Activated CD4-positive, alpha-beta T cell treated with anti-CD3 and anti-CD28 coated beads, Interleukin-10, Interleukin-2, amounts not matched to agents 100 ng/mL and 50 ng/mL, durations not matched to agents 16 hours and 8 hours (primary cell): ENCODE measurements at regions not wholly inside any gene's neighbourhood (a gene's known extent, or its start where the extent isn't known, plus 50 kb on each side); places are given as distances from the start of the nearest gene placed in this dataset.

Experiments
- DNase-seq: peaks from one replicate; pipeline ENCODE4 v3.0.0-alpha.2; 2020

DNA sequence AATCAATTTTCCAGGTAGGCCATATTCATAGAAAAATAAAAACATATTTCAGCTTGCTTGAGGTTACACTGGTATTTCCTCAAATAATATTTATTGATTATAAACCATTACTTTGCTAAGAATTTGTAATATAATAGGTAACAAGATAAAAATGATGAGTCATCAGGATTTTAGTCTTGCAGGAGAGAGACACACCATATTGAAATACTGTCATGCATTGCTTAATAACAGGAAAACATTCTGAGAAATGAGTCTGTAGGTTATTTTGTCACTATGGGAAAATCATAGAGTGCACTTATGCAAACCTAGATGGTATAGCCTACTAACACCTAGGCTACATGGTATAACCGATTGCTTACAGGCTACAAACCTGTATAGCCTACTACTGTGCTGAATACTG is 990.5 kb downstream of the OTOL1 start:
- DNase-seq, result no peak

DNA sequence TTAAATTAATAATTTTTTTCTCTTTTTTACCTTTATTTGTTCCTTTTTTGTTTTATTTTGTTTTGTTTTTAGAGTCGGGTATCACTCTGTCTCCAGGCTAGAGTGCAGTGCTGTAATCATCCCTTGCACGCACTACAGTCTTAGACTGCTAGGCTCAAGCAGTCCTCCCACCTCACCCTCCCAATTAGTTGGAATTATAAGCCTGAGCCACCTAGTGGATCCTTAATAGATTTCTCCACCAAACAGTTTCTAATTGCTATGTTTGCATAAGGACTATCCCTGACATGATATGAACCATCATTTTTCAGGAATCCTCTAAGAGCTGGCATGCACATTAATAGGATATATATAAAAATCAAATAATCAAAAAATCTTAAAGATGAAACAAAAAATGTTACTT is 993.2 kb downstream of the OTOL1 start:
- no peak for DNase-seq

DNA sequence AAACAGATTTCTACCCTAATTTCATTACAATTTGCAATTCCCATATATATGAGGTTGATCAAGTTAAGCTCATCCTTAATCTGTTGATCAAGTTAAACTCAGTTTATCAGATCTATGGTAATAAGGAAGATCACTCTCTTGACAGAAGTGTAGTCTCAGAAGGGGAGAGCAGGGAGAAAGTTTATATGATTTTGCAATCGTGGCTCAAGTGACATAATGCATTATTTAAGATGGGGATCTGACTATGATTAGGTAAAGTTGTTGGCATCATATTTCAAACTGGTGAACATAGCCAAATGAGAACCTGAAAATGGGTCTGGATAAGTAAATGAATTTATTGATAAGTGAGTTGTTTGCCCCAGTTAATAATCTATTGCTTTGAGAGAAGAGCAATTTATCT is 995.3 kb downstream of the OTOL1 start:
- DNase-seq, result no peak

DNA sequence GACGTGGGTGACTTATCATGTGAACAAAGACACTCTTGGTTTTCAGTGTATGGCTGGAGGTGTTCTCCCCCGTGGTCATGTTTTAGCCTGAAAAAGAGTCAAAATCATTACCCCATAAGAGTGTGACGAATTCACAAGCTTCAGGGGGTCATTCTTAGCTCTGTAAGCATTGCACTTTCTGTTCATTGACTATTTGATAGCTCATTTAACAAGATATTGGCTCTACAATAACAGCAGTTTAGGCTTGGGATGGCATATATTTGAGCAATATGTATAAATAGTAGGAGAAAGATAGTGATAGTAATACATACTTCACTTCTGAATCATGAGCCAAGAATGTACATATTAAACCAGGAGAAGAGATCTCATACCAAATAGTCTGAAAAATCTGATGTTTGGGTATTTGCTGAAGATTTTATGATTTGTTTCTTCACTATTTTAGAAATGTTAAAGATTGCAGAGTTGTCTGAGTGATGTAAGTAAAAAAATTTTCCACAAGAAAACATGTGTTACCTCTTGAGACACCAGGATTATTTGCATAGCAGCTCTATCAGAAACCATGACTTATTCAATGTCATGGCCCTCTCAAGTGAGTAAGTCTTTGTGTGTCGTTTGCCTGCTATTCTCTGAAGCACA is 996.0 kb downstream of the OTOL1 start:
- DNase-seq, result no peak

DNA sequence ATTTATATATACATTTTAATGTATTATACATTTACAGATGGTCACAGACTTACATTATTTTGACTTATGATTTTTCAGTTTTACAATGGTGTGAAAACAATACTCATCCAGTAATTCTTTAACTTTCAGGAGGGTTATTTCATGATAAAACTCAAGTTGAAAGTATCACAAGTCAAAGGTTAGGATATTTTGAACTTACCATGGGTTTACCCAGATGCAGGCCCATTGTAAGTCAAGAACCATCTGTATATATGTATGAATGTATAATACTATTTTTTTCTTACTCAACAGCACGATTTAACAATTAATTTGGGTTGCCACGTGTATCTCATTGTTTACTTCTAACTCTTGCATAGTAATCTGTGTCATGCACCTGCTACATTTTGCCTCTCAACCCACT is 1002.0 kb downstream of the OTOL1 start:
- DNase-seq, result no peak

DNA sequence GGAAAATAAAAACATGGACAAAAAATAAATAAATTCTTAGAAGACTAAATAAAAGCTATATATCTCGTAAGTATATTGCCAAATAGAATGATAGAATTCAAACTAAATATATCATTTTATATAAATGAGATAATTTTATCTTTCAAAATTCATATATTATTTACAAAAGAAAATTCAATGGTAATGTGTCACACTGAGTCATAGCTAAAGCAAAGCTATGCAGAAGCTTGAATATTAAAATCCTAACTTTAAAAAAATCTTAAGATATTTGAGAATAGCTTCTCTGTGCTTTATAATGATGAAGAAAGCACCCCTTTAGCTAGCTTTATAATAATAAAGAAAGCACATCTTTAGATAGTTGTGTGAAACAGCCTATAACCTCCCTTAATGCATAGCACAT is 1010.8 kb downstream of the OTOL1 start:
- no peak for DNase-seq

DNA sequence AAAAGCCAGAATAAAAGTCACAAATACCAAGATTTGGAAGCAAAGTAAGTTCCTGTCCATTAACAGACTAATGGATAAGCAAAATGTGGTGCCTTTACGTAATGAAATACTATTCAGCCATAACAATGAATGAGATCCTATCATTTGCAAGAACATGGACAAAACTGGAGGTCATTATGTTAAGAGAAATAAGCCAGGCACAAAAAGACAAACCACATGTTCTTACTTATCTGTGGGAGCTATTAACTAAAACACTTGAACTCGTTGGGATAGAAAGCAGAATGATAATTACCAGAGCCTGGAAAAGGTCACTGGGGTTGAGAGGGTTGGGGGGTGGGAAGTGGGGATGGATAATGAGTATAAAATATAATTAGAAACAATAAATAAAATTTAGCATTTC is 1015.9 kb downstream of the OTOL1 start:
- no peak for DNase-seq

DNA sequence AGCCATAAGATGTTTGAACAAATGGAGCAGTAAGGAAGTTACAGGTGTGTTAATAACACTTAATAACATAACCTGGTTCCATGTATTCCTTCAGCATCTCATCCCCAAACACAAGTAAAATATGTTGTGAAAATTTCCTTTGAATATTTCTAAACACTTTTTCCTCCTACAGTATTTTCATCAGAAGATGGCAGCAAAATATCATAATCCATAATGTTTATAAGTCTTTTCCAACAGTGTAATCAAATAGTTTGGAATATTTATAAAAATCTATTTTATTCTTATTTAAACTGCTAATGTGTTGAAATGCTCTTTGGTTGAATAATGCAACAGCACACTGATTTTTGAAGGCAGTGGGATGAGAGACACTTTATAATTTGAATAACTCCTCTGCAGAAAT is 1020.5 kb downstream of the OTOL1 start:
- DNase-seq, result no peak

DNA sequence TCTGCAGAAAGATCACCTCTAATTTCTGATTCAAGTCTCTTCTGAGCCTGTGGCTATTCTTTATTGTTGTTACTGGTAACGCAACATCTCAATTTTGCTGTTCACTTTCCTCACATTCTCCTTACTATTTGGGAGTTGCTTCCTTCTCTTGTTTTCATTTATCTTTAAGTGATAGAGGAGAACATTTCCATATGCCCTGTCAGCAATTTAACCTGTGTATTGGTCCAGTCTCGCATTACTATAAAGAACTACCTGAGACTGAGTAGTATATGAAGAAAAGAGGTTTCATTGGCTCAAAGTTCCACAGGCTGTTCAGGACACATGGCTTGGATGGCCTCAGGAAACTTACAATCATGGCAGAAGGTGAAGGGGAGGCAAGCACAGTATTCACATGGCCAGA is 1025.1 kb downstream of the OTOL1 start:
- DNase-seq, result no peak

DNA sequence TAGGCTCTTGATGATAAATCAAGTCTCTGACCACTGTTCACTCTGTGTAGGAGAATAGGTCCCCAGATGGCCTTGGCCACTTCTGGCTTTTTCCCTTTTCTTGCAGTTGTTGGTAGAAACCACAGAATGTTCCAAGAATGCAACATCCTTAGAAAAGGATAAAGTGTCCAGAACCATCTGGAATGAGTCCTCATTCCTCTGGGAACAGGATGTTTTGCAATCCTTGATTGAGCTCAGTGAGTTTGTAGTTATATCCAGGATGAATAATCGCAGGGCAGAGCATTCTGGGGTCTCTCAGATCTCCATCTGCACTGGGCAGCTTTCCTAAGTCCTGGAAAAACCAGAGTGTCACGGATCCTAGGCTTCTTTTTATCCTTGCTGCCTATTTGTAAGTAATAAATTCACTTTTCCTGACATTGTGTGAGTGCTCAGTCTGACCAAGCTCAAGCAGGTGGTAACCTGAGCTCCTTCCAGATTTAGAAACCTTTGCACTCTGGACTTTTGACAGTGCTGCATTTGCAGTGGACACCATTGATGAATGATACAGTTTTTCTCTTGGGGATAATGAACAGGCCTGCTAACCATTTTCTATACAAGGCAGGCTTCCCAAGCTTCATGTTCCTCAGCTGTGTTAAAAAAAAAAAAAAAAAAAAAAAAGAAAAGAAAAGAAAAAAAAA is 1028.6 kb downstream of the OTOL1 start:
- no peak for DNase-seq

DNA sequence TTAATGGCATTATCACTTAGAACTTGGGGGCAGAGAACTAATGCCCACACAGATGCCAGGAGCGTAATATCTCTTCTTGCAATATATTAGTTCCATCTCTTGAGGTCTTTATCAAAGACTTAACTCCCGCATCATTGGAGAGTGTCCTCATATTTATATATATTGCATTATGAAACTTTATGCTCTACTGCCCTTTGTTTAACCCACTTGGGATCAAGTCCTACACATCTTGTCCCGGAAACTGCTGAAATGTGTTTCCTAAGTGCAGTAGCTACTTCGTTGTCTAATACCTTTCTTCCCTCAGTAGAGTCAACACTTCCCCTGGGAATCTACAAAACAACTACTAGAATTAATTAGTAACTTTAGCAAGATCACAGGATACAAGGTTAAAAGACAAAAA is 1029.2 kb downstream of the OTOL1 start:
- no peak for DNase-seq

DNA sequence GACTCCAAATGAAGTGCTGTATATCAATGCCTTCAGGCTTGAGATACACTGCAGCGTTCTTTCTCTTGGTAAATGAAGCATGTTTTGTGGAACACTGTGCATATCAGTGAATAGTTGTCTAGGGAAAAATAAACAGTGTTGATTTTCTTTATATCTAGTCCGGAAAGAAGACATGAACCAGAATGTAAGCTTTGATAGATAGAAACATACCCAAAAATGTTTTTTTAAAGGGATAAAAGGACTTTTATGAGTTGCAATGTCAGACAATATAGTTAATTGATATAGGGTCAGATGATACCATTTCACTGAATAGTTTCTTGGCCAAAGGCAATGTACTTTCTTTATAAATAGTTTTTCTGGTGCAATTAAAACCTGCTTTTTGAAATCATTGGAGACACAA is 1037.8 kb downstream of the OTOL1 start:
- no peak for DNase-seq

DNA sequence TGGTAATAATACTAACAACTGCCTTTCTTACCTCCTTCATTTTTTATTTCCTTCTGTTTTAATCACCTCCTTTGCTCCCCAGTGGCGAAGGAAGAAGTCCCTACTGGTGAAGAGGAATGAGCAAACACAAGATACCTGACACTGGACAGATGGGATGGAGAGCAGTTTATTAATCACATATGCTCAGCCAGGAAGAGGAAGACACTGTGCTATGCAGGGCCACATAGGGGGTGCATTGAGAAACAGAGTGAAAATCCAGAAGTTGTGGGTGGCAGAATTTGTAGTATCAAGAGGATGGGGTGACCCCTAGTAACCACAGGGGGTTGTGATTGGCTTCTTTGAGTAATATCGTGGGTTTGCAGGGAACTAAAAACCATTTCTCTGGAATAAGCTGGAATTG is 1041.9 kb downstream of the OTOL1 start:
- no peak for DNase-seq

DNA sequence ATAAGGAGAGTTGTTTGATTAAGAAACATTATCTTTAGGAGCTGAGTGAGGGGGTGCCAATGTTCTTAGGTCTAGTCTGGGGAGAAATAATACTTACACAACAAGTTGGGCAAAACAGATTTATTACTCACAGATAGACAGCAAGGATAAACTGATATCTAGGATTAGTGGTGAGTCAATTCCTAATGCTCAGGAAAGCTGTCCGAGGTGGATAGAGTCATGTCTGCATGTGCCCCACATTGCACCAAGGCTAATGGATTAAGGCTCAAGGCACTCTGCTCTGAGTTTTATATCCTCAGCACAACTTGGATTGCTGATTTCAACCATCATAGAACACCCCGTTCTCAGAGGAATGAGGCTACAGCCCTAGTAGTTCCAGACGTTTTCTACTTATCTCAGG is 1042.3 kb downstream of the OTOL1 start:
- DNase-seq, result no peak

DNA sequence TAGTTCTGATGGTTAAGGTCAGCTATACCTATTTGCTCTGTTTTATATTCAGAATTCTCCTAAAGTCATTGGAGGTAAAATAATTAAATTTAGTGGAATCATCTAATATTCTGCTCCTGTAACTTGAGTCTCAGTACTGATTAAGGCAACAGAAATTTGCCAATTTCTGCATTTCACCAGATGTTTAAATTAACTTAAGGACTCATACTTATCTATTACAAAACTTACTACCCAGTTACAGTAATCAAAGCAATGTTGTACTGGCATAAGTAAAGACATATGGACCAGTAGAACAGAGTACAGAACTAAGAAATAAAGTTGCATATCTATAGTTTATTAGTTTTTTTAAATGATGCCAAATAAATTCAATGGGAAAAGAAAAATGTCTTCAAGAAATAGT is 1043.8 kb downstream of the OTOL1 start:
- DNase-seq, result no peak

DNA sequence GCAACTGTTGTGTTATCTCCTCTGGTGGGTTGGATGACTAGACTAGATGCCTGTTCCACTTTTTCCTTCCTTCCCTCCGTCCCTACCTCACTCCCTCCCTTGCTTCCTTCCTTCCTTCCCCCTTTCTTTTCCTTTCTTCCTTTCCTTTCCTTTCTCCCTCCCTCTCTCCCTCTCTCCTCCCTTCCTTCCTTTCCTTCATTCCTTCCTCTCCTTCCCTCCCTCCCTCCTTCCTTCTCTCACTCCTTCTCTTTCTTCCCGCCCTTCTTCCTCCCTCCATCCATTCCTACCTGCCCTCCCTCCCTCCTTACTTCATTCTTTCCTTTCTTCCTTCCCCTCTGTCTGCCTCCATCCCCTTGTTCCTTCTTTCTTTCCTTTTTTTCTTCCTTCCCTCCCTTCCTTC is 1045.3 kb downstream of the OTOL1 start:
- DNase-seq, result no peak

DNA sequence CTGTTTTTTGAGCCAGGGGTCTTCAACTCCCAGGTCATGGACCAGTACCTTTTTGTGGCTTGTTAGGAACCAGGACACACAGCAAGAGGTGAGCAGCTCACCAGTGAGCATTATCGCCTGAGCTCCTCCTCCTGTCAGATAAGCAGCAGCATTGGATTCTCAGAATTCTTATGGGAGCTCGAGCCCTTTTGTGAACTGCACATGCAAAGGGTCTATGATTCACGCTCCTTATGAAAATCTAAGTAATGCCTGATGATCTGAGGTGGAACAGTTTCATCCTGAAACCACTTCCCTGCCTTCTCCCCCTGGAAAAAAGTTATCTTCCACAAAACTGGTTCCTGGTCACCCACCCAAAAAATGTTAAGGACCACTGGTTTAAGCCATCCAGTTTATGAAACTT is 1047.6 kb downstream of the OTOL1 start:
- DNase-seq, result no peak

DNA sequence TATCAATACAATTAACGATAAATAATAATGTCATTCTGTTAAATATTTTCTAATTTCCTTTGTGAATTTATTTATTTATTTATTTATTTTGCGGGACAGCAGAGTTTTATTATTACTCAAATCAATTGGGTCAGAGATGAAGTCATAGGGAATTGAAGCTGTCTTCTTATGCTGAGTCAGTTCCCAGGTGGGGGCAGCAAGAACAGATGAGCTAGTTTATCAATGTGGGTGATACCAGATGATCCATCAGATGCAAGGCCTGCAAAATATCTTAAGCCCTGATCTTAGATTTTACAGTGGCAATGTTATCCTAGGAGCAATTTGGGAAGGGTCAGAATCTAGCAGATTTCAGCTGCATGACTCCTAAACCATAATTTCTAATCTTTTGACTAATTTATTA is 1050.3 kb downstream of the OTOL1 start:
- no peak for DNase-seq

DNA sequence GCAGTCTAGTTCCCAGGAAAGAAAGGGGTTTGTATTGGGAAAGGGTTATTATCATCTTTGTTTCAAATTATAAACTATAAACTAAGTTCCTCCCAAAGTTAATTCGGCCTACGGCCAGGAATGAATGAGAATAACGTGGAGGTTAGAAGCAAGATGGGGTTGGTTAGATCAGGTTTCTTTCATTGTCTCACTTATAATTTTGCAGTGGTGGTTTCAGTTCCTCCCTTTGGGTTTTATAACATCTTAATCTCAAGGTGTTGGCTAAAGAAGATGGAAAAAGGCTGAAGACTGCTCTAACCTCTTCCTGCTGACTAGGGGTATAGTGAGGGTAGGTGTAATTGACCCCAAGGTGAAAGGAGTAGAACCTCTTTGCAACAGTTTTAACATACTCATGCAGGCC is 1050.7 kb downstream of the OTOL1 start:
- no peak for DNase-seq

DNA sequence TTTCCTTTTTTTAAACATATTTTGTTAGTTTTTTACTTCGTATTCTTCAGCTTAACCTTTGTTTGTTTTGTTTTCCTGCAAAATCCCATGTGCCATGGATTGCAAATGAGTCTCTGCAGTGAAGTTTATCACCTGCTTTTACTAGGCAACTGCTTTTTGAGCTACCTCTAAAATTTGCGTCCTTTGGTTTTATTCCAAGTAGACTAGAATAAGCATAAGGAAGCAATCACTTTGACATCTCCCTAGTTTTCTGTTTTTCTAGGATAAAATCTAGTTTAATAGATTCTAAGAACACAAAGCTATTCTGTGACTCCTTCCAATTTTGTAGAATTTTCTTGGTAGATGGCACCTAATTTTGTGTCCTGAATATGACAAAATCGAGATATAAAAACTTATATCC is 1059.2 kb downstream of the OTOL1 start:
- no peak for DNase-seq

DNA sequence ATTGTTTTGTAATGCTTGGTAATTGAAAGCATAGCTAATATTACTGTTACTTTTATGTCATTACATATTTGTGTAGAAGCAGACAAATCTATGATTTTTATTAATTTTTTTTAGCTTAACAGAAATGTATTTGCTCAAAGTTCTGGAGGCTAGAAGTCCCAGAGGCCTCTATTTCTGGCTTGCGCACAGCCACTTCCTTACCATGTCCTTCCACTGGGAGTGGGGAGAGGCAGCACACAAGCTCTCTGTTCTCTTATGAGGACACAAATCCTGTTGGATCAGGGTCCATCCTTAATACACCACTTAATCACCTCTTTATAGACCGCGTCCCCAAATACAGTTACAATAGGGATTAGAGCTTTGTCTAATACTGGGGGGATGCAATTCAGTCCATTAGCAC is 1061.4 kb downstream of the OTOL1 start:
- no peak for DNase-seq

DNA sequence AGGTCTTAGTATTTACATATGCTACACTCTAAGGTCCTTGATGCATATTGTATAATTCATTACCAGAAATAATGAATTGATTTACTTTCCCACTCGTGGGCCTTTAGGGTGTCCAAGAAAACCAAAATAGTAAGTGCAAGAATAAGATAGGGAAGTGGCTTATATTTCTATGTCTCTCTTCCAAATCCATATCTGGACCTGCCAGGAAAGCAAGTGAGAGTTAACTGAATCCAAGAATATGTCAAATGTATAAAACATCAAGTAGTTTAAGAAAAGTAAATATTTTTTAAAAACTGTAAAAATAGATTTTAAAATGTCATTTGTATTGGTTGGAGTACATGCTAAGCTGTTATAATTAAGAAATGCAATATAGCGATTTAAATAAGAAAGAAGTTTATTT is 1072.1 kb downstream of the OTOL1 start:
- no peak for DNase-seq

DNA sequence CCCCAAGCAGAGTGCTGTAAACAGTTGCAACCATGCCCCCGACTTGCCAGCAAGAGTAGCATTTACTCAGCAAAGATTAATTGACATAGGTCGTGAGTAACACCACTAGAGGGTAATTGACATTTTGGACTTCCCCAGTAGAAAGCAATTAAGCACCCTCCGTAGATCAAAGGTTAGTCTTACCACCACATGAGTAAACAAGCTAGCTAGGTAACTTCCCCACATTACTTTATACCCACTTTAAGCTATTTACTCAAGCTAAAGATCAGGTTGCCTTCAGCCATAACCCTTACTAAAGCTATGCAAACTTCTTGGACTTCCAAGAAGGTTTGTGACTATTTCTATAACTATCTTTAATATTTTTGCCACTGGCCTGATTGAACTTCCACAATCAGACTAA is 1072.7 kb downstream of the OTOL1 start:
- DNase-seq, result no peak

DNA sequence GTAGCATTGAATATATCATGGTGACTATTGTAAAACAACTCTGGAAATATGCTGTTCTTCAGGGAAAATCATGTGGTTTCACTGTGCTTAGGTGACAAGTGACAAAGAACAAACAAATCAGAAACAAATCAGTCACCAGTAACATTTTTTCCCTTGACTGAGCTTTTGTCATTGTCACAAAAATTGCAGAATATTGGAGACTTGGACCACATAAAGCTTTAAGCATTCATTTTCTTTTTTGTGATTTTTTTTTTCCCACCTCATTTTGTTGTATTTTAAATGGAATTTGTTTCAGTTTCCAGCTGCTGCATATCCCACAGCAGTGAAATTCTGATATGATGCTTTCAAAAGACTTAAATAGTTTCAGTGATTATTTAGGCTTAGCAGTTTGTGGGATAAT is 1088.4 kb downstream of the OTOL1 start:
- DNase-seq, result no peak

DNA sequence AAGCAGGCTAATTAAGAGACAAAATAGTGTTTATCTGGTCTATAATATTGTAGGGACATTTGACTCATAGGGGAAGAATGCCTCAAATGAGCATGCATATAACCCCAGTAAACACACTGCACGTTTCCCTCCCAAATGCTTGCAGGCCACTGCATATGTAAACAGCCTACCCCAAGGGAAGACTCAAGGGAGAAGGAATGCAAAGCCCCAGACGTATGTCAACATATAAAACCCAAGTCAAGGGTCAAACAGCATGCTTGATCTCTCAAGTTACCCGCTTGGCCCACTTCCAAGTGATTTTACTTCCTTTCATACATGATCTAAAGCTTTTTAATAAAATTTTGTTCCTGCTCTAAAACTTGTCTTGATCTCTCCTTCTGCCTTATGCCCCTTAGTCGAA is 1090.0 kb downstream of the OTOL1 start:
- no peak for DNase-seq
